IMR-90 (cell line): ENCODE measurements at regions not wholly inside any gene's neighbourhood (a gene's known extent, or its start where the extent isn't known, plus 50 kb on each side); places are given as distances from the start of the nearest gene placed in this dataset.

Source experiments
- ATAC-seq: fragments of 200-7000 bp; cut with Tn5 transposase; 2 replicates; pipeline ENCODE4 v1.9.1; 2020; ENCODE audit warnings: low read depth, mild to moderate bottlenecking, moderate library complexity
- BruUV-seq: library from RNA; stranded (reverse); fragments of 400-500 nt; replicated peaks from 2 replicates; lab custom pipeline; 2021; lab: Mats Ljungman, UMichigan
- CTCF ChIA-PET: fragments of 300-600 bp; formaldehyde crosslinking; extraction: SDS; loops from one replicate; lab custom pipeline; 2021; ENCODE audit warnings: antibody characterized with exemption; lab: Yijun Ruan, JAX
- POLR2A ChIA-PET: fragments of 300-600 bp; sonication (Branson Sonifier 250); formaldehyde crosslinking; loops from one replicate; lab custom pipeline; 2022; ENCODE audit warnings: antibody characterized with exemption; ENCODE audit not compliant: unreplicated experiment; lab: Charles Lee
- DNase-seq: peaks from one replicate; pipeline ENCODE4 v3.0.0; 2013
- H2AFZ ChIP-seq: replicated peaks from 2 replicates; pipeline ENCODE3; 2013; ENCODE audit warnings: low read length, mild to moderate bottlenecking; ENCODE audit not compliant: poor library complexity
- H2AK5ac ChIP-seq: 2 replicates; pipeline ENCODE4 v1.6.1; 2013; ENCODE audit warnings: low read depth, low read length, inconsistent platforms
- H2AK9ac ChIP-seq: replicated peaks from 2 replicates; pipeline ENCODE3; 2013; ENCODE audit warnings: mild to moderate bottlenecking, low read depth, low read length, moderate library complexity; ENCODE audit not compliant: poor library complexity
- H2BK120ac ChIP-seq: 2 replicates; pipeline ENCODE4 v1.6.1; 2013; ENCODE audit warnings: low read depth, low read length, inconsistent platforms
- H2BK15ac ChIP-seq: 3 replicates; pipeline ENCODE4 v1.6.1; 2013; ENCODE audit warnings: low read depth, low read length, inconsistent platforms
- H2BK20ac ChIP-seq: 2 replicates; pipeline ENCODE4 v1.6.1; 2013; ENCODE audit warnings: low read depth, mild to moderate bottlenecking, inconsistent platforms, low read length, moderate library complexity
- H2BK5ac ChIP-seq: 2 replicates; pipeline ENCODE4 v1.6.1; 2013; ENCODE audit warnings: mild to moderate bottlenecking, low read depth, low read length, inconsistent platforms; ENCODE audit not compliant: poor library complexity, severe bottlenecking
- H3K14ac ChIP-seq: replicated peaks from 2 replicates; pipeline ENCODE4 v1.6.1; 2013; ENCODE audit warnings: low read depth, low read length, inconsistent platforms
- H3K18ac ChIP-seq: 2 replicates; pipeline ENCODE4 v1.6.1; 2013; ENCODE audit warnings: low read depth, low read length, control low read depth
- H3K23ac ChIP-seq: 2 replicates; pipeline ENCODE4 v1.6.1; 2013; ENCODE audit warnings: low read depth, low read length, inconsistent platforms
- H3K27ac ChIP-seq: 2 replicates; pipeline ENCODE4 v1.5.1; 2013; ENCODE audit warnings: mild to moderate bottlenecking, control low read depth, low read length; ENCODE audit not compliant: insufficient read depth
- H3K27me3 ChIP-seq: 2 replicates; pipeline ENCODE4 v1.6.1; 2013; ENCODE audit warnings: low read length; ENCODE audit not compliant: control insufficient read depth, insufficient read depth
- H3K36me3 ChIP-seq: 2 replicates; pipeline ENCODE4 v1.6.1; 2013; ENCODE audit warnings: low read length, mixed read lengths; ENCODE audit not compliant: control insufficient read depth, insufficient read depth
- H3K4ac ChIP-seq: 2 replicates; pipeline ENCODE4 v1.6.1; 2013; ENCODE audit warnings: low read depth, low read length, inconsistent platforms
- H3K4me1 ChIP-seq: 2 replicates; pipeline ENCODE4 v1.6.1; 2013; ENCODE audit warnings: low read length, mixed read lengths; ENCODE audit not compliant: control insufficient read depth, insufficient read depth
- H3K4me2 ChIP-seq: 2 replicates; pipeline ENCODE4 v1.6.1; 2013; ENCODE audit warnings: low read depth, mild to moderate bottlenecking, control low read depth, low read length, moderate library complexity
- H3K4me3 ChIP-seq: 2 replicates; pipeline ENCODE4 v1.5.1; 2013; ENCODE audit warnings: low read depth, mild to moderate bottlenecking, control low read depth, low read length, moderate library complexity; ENCODE audit not compliant: insufficient read depth
- H3K56ac ChIP-seq: 2 replicates; pipeline ENCODE4 v1.6.1; 2013; ENCODE audit warnings: low read length, inconsistent platforms; ENCODE audit not compliant: insufficient read depth; ENCODE audit errors: extremely low read depth
- H3K79me1 ChIP-seq, 2 experiments: 2 replicates each; pipeline ENCODE4 v1.6.1; 2013; ENCODE audit warnings: low read length in 2 of 2, inconsistent platforms in 1 of 2, low read depth in 1 of 2
- H3K9ac ChIP-seq: 2 replicates; pipeline ENCODE4 v1.6.1; 2013; ENCODE audit warnings: low read depth, low read length, control low read depth
- H3K9me1 ChIP-seq: 2 replicates; pipeline ENCODE4 v1.6.1; 2013; ENCODE audit warnings: low read length, inconsistent platforms; ENCODE audit not compliant: insufficient read depth
- H3K9me3 ChIP-seq: 2 replicates; pipeline ENCODE4 v1.6.1; 2013; ENCODE audit warnings: low read length; ENCODE audit not compliant: control insufficient read depth, insufficient read depth
- H4K20me1 ChIP-seq: 2 replicates; pipeline ENCODE4 v1.6.1; 2013; ENCODE audit warnings: low read length, inconsistent platforms; ENCODE audit not compliant: insufficient read depth
- H4K5ac ChIP-seq: 2 replicates; pipeline ENCODE4 v1.6.1; 2013; ENCODE audit warnings: mild to moderate bottlenecking, low read depth, low read length, control low read depth
- H4K8ac ChIP-seq, 2 experiments: 2 replicates each; pipeline ENCODE4 v1.6.1; 2013; ENCODE audit warnings: low read depth in 2 of 2, low read length in 2 of 2, control low read depth in 1 of 2, inconsistent platforms in 1 of 2
- H4K91ac ChIP-seq: 2 replicates; pipeline ENCODE4 v1.6.1; 2013; ENCODE audit warnings: low read depth, low read length, inconsistent platforms; ENCODE audit not compliant: insufficient read depth
- CTCF ChIP-seq: conservative IDR thresholded peaks from 2 replicates; pipeline ENCODE4 v1.5.1; 2012; ENCODE audit warnings: mild to moderate bottlenecking, low read depth, low read length, improper control_type of control experiment
- ELK1 ChIP-seq: fragments of 150-350 bp; IDR thresholded peaks from 2 replicates; pipeline ENCODE4 v1.6.1; 2016; ENCODE audit warnings: low read depth, mild to moderate bottlenecking, low read length, moderate library complexity, borderline replicate concordance
- MAFK ChIP-seq: IDR thresholded peaks from 2 replicates; pipeline ENCODE4 v1.6.1; 2012; ENCODE audit warnings: low read depth, low read length, improper control_type of control experiment
- MXI1 ChIP-seq: IDR thresholded peaks from 2 replicates; pipeline ENCODE4 v1.6.1; 2012; ENCODE audit warnings: low read depth, mild to moderate bottlenecking, low read length, moderate library complexity, borderline replicate concordance
- POLR2A ChIP-seq: IDR thresholded peaks from 2 replicates; pipeline ENCODE4 v1.6.1; 2012; ENCODE audit warnings: mild to moderate bottlenecking, low read depth, low read length
- RFX5 ChIP-seq: IDR thresholded peaks from 2 replicates; pipeline ENCODE4 v1.8.0; 2012; ENCODE audit warnings: low read depth, mild to moderate bottlenecking, low read length, moderate library complexity
- USF2 ChIP-seq: fragments of 150-350 bp; IDR thresholded peaks from 2 replicates; pipeline ENCODE4 v1.6.1; 2017; ENCODE audit warnings: mild to moderate bottlenecking, antibody characterized with exemption, low read length, low read depth
- WGBS, 2 experiments: methylation state at CpG; one replicate each; pipeline versions ENCODE4 v1.1.5 to v1.1.7; 2013; ENCODE audit warnings: missing lambda C conversion rate in 2 of 2; ENCODE audit not compliant: insufficient read length in 1 of 2; ENCODE audit errors: extremely low coverage in 2 of 2; 5-methylcytosine and 5-hydroxymethylcytosine counted together
- dilution Hi-C: fragments of 300-500 bp; cut with HindIII; formaldehyde crosslinking; loops from one replicate; pipeline ENCODE4 v1.14.3; 2018; ENCODE audit warnings: low sequenced_read_pairs; ENCODE audit not compliant: unreplicated experiment
- in situ Hi-C: fragments of 300-500 bp; cut with MboI; formaldehyde crosslinking; loops from 3 replicates; pipeline ENCODE4 v1.14.3; 2019; ENCODE audit warnings: low sequenced_read_pairs, inconsistent platforms, mixed read lengths
- intact Hi-C: fragments of 100-400 bp; cut with micrococcal nuclease; formaldehyde crosslinking; loops from 2 replicates; pipeline ENCODE4 v1.10.0; 2022

GRCh38 chr3:94704467-94704866 is 641.6 kb downstream of the NSUN3 start:
- no TSS peak for BruUV-seq
- POLR2A ChIA-PET = no interaction called here

More at GRCh38 chr3:94704467-94704866, 641.6 kb downstream of the NSUN3 start:
- no peak overlapping the region for H4K8ac ChIP-seq
- no peak overlapping the region for H2BK120ac ChIP-seq
- H2BK15ac ChIP-seq = no peak overlapping the region
- no peaks in the 10 kb centered on the region for H3K79me1 ChIP-seq
- 0% methylated on average over 1 of the region's 3 CpGs; no CpG with 5 or more reads in 1 of the 2 experiments for WGBS, 2 experiments
- H2AK5ac ChIP-seq = no peak overlapping the region
- dilution Hi-C loops = no loop called here
- H3K9me1 ChIP-seq = no peaks in the 10 kb centered on the region
- no peak for ATAC-seq
- no peak overlapping the region for H4K5ac ChIP-seq
- H3K23ac ChIP-seq = no peak overlapping the region
- CTCF ChIA-PET = interaction anchor here (0.7 kb wide), 1 partner anchor 470 kb away, joined by 4 read pairs; no protein-coding TSS in a partner anchor
- no peaks in the 10 kb centered on the region for H3K27me3 ChIP-seq
- intact Hi-C loops = no loop called here
- H3K9me3 ChIP-seq = 0 out of 2 replicates have a peak, but pooled peaks cover 3% of the 10 kb centered on the region
- no peak overlapping the region for H3K9ac ChIP-seq
- DNase-seq = no peak
- no peak overlapping the region for H3K27ac ChIP-seq
- in situ Hi-C loops = no loop called here
- H3K36me3 ChIP-seq = no peaks in the 10 kb centered on the region
- no peaks in the 10 kb centered on the region for H4K20me1 ChIP-seq
- H2BK5ac ChIP-seq = no peak overlapping the region
- H3K4me1 ChIP-seq = no peaks in the 10 kb centered on the region
- TF ChIP-seq MAFK (no peak), CTCF (no peak), ELK1 (no peak), POLR2A (no peak), USF2 (no peak), MXI1 (no peak), RFX5 (no peak)
- no peak overlapping the region for H3K4me3 ChIP-seq
- H2AFZ ChIP-seq = no peak overlapping the region
- H3K14ac ChIP-seq = no peak overlapping the region
- H3K56ac ChIP-seq = no peak overlapping the region
- no peak overlapping the region for H2BK20ac ChIP-seq
- no peak overlapping the region for H3K4me2 ChIP-seq
- no peak overlapping the region for H2AK9ac ChIP-seq
- H3K4ac ChIP-seq = no peak overlapping the region
- H3K18ac ChIP-seq = no peak overlapping the region
- no peak overlapping the region for H4K91ac ChIP-seq
